Inflammatory macrophage treated with lipopolysaccharide for 4 hours (primary cell): ENCODE measurements at regions not wholly inside any gene's neighbourhood (a gene's known extent, or its start where the extent isn't known, plus 50 kb on each side); places are given as distances from the start of the nearest gene placed in this dataset.

Experiments used
- DNase-seq: peaks from one replicate; pipeline ENCODE4 v3.0.0-alpha.2; 2020

- DNase-seq, result peak; percentile 79
Observed at GRCh38 chr6:157756708-157757429, 66.2 kb upstream of the SNX9 start.

GRCh38 chr6:157757430-157758403 lies 65.3 kb upstream of the SNX9 start:
- DNase-seq, result peak; percentile 71

GRCh38 chr6:157758516-157759023 lies 64.5 kb upstream of the SNX9 start:
- no peak for DNase-seq

DNA sequence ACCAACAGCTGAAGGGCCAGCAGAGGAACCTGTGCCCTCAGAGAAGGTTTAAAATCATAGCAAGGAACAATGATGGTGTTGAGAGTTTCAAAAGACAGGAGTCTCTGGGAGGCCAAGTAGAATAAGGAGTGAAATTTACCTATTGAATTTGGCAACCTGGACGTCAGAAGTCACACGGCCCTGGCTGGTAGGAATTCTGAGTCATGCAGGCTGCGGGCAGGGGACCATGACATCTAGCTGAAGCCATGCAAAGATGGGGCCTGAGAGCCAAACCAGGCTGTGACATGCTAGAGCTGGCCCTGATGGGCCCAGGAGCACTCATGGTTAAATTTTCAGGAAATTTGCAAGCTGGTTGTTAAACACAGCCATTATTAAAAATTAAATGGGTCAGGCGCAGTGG lies 64.0 kb upstream of the SNX9 start:
- DNase-seq, result no peak

DNA sequence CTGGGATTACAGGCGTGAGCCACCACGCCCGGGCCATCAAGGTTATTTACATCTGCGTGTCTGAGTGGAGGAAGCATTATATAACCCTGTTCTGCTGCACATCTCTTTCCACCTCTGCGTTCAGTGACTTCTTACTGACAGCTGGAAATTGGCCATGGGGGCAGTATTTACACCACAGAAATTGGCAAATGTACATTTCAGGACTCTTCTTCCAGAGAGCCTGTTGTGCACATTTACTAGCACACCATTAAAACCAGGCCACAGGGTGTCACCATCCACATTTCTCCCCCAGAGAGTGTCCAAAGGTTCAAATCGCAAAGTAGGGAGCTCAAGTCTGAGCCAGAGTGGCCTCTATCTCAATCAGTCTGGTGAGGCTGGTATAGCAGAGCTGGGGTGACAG lies 62.9 kb upstream of the SNX9 start:
- no peak for DNase-seq

DNA sequence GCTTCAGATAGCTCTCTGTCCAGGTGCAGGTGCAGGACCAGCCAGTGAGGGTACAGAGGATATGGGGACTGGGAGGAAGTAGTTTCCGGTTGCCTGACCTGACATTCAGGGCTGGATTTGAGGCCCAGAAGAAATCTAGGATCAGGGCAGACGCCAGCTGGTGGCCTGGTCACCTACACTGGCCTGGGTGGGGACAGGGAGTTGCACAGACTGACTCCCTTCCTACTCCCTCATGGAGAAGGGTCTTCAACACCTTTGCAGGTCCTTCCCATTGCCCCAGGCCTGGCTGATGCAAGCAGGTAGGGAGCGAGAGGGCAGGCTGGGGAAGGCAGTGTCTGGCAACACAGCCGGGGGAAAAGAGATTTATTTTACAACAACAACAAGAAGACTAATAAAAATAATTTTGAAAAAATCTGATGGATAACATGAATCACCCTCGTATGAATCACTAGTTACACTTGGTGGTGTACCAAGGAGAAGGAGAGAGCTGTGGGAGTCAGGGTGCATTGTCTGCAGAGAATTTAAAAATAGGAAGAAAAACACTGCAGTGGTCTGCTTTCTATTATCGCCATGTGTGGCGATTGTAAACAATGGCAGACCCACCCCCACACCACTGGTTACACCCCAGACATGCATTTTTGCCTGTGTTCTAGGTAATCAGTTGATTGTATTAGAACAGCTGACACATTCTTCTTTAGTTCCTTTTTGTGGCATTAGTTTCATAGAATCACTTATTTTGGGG lies 62.3 kb upstream of the SNX9 start:
- DNase-seq, result peak; percentile 61

DNA sequence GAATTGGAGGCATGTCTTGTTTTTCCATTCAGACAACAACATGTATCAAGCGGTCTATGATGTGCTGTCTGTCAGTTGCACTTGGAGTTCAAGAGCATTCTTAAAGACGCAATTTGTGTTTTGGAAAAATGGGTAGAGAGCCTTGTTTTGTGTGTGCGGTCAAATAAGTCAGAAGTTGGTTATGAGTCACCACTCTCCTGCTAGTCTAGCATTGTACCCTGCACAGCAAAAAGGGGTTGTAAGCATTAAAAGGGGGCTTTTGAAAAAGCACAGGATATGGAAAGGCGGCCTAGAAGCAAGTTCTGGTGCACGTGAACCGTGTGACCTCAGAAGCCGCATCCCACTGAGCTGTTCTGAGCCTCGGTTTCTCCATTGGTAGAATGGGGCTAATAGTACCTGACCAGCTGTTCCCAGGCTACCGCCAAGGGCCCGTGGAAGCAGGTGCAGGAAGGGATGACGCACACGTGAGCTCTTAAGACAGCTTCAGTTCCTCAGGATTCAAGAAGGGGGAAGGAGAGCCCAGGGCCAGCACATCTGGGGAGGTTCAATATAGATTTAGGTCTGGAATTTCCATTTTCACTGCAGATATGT lies 61.6 kb upstream of the SNX9 start:
- DNase-seq, result peak; percentile 43

GRCh38 chr6:157761926-157762325 lies 61.1 kb upstream of the SNX9 start:
- no peak for DNase-seq

DNA sequence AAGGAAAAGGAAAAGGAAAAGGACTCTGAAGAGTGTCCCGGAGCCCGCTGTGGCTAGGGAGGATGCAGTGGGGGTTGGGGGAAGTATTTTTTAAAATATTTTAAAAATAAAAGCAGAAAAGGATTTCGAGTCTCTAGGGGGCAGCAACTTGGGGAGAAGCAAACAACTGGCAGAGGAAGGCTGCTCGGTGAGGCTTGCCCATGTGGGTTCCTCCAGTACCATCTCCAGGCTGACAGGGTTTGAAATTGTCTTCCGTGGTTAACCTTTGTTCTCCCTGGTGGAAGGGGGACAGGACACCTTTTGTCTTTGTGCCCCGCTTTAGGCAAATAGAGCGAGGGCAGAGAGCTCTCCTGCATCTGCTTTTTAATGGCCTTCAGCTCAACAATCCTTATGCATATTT lies 60.4 kb upstream of the SNX9 start:
- peak; percentile 27 for DNase-seq

DNA sequence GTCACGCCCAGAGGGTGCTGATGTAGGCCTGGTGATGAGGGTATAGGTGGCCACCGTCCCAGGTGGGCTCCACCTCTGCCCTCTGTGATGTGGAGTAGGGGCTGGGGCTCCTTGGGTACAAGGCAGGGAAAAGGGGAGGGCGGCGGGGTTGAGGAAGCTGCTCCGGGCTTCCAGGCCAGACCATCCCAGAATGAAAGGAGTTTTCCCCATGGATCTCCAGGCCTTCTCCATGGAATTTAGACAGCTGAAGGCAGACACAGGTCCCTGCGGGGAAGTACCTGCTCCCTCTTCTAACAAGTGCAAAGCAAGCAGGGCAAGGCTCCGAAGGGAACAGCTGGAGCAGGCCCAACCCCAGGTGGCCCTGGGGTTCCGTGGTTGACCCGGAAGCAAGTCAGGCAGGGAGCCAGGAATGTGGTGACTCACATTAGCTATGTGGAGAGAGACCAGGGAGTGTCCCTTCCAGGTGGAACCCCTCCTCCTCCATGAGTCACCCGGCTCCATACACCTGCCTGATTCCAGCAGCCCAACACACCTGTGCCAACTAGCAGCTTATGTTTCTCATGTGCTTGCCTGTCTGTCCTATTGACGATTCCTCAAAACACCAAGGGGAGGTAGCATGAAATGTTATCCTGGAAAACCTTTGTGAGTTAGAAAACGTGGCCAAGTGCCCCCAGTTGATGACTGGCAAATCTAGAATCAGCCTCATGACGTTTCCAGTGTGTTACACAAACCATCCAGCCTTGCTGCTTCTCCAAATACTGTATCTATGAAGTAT lies 59.7 kb upstream of the SNX9 start:
- DNase-seq, result peak; percentile 72

DNA sequence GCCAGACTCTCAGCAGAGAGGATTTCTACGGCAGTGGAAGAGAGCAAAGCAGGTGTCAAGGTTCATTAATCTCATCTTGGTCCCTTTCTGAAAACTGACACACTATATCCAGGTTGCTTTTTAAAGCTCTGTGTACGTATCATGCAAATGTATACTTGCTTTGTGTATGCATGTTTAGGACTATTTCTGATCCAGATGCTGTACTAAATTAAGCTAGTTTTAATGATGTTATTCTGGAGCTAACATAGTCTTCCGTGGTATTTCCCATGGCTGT lies 59.2 kb upstream of the SNX9 start:
- no peak for DNase-seq

- DNase-seq, result peak; percentile 100
Observed at GRCh38 chr6:157764178-157765068, 58.6 kb upstream of the SNX9 start.

- DNase-seq, result peak; percentile 70
Observed at GRCh38 chr6:157766901-157767774, 55.9 kb upstream of the SNX9 start.

GRCh38 chr6:157767775-157768156 lies 55.3 kb upstream of the SNX9 start:
- DNase-seq, result no peak

GRCh38 chr6:157768304-157768703 lies 54.7 kb upstream of the SNX9 start:
- peak; percentile 90 for DNase-seq

DNA sequence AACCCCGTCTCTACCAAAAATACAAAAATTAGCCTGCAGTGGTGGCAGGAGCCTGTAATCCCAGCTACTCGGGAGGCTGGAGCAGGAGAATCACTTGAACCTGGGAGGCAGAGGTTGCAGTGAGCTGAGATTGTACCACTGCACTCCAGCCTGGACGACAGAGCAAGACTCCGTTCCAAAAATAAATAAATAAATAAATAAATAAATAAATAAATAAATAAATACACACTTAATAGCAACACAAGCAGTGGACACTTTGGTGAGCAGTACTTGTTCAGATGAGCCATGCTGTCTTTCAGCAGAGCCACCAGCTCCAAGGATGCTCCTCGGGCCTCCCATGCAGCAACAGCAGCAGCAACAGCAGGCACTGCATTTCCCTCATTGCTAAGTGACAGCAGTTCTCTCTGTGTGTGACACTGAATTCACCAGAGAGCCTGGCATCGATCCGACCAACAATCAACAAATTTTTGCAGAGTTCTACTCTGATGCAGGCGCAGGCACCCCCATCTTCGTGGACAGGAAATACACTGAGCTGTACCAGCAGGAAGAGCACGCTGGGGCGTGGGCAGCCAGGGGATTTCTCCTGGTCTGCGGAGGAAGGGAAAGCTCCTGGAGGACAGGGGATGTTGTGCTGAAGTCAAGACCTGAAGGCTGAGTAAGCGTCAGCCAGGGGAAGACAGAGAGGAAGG lies 54.0 kb upstream of the SNX9 start:
- DNase-seq, result no peak

- no peak for DNase-seq
Observed at GRCh38 chr6:157769776-157770426, 53.1 kb upstream of the SNX9 start.

GRCh38 chr6:157770946-157771345 lies 52.1 kb upstream of the SNX9 start:
- no peak for DNase-seq

DNA sequence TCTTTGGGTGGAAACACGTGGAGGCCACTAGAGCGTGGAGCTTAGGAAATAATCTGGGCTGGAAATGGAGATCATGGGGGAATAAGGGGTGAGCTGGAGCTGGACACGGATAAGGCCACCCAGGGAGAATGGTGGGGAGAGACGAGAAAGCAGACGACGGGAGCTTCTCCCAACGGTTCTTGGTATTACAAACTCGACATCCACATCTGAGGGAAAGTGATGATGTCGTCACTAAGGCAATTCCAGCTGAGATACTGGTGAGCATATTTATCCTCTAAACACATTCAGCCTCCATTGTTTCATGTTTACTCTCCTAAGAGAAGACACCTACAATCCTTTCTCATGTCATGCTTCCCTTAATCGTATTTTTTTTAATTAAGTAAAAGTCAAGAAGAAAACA lies 50.2 kb upstream of the SNX9 start:
- no peak for DNase-seq
